ENCODE measurements at regions not wholly inside any gene's neighbourhood (a gene's known extent, or its start where the extent isn't known, plus 50 kb on each side); places are given as distances from the start of the nearest gene placed in this dataset.

GRCh38 chr2:155256803-155257202 lies 558.3 kb downstream of the KCNJ3 start (continued):
- TF ChIP-seq USF2 (IDR thresholded peaks at IDR 0.05; ENCODE audit: low read length) (no peak), EZH2 (IDR thresholded peaks at IDR 0.05; ENCODE audit: low read depth, low read length, severe bottlenecking) (no peak), SAP30 (IDR thresholded peaks at IDR 0.05; ENCODE audit: insufficient read depth, insufficient replicate concordance, low read length) (no peak), RXRA (IDR thresholded peaks at IDR 0.05; ENCODE audit: insufficient read depth, low read depth, low read length) (no peak), BCL11A (IDR thresholded peaks at IDR 0.05; ENCODE audit: low read depth in 2 of 2, low read length in 2 of 2) (no peak)

Data from H1 (cell line).